OCI-LY7 (cell line): ENCODE measurements at regions not wholly inside any gene's neighbourhood (a gene's known extent, or its start where the extent isn't known, plus 50 kb on each side); places are given as distances from the start of the nearest gene placed in this dataset.

ENCODE experiments used
- BruUV-seq: library from RNA; stranded (reverse); fragments of 400-500 nt; replicated peaks from 2 replicates; lab custom pipeline; 2021; lab: Mats Ljungman, UMichigan
- CTCF ChIA-PET: fragments of 300-600 bp; sonication (Branson Sonifier 250); formaldehyde crosslinking; loops from one replicate; lab custom pipeline; 2022; ENCODE audit warnings: antibody characterized with exemption; ENCODE audit not compliant: unreplicated experiment; lab: Charles Lee
- POLR2A ChIA-PET: fragments of 300-600 bp; sonication (Branson Sonifier 250); formaldehyde crosslinking; loops from one replicate; lab custom pipeline; 2022; ENCODE audit warnings: antibody characterized with exemption; lab: Charles Lee
- DNase-seq: peaks from one replicate; pipeline ENCODE4 v3.0.0-alpha.2; 2015; ENCODE audit warnings: low spot score
- H2AFZ ChIP-seq: fragments of 200-600 bp; sonication (generic), shearing (Covaris generic); 2 replicates; pipeline ENCODE4 v1.6.1; 2014; ENCODE audit warnings: mild to moderate bottlenecking, antibody characterized with exemption, low read length, moderate library complexity
- H3K27ac ChIP-seq: fragments of 200-600 bp; sonication (generic); 2 replicates; pipeline ENCODE4 v1.5.1; 2014; ENCODE audit warnings: mixed run types, low read depth, mild to moderate bottlenecking, moderate library complexity, low read length, inconsistent platforms; ENCODE audit not compliant: poor library complexity, severe bottlenecking
- H3K36me3 ChIP-seq: fragments of 200-600 bp; sonication (generic); 2 replicates; pipeline ENCODE4 v1.6.1; 2014; ENCODE audit warnings: mild to moderate bottlenecking, antibody characterized with exemption, low read length, moderate library complexity, mixed read lengths; ENCODE audit not compliant: insufficient read depth
- H3K4me1 ChIP-seq: fragments of 200-600 bp; sonication (generic); 2 replicates; pipeline ENCODE4 v1.5.1; 2014; ENCODE audit warnings: mild to moderate bottlenecking, low read length; ENCODE audit not compliant: insufficient read depth, poor library complexity, severe bottlenecking
- H3K4me2 ChIP-seq: fragments of 200-600 bp; sonication (generic); 2 replicates; pipeline ENCODE4 v1.6.1; 2014; ENCODE audit warnings: mild to moderate bottlenecking, low read length
- H3K4me3 ChIP-seq: fragments of 200-600 bp; sonication (generic); 2 replicates; pipeline ENCODE4 v1.5.1; 2014; ENCODE audit warnings: mild to moderate bottlenecking, low read depth, low read length; ENCODE audit not compliant: poor library complexity, severe bottlenecking
- H3K79me2 ChIP-seq: fragments of 200-600 bp; sonication (generic); 2 replicates; pipeline ENCODE4 v1.6.1; 2016; ENCODE audit warnings: low read depth, mild to moderate bottlenecking, low read length, moderate library complexity, mixed read lengths; ENCODE audit not compliant: insufficient read depth
- H3K9me2 ChIP-seq: fragments of 200-600 bp; sonication (generic); 2 replicates; pipeline ENCODE4 v1.6.1; 2016; ENCODE audit warnings: mild to moderate bottlenecking, low read length, mixed read lengths; ENCODE audit not compliant: insufficient read depth
- H3K9me3 ChIP-seq: fragments of 200-600 bp; sonication (generic); 2 replicates; pipeline ENCODE4 v1.6.1; 2014; ENCODE audit warnings: mild to moderate bottlenecking, mixed run types, low read length, mixed read lengths
- H4K20me1 ChIP-seq: fragments of 200-600 bp; sonication (generic); 2 replicates; pipeline ENCODE4 v1.6.1; 2014; ENCODE audit warnings: mild to moderate bottlenecking, antibody characterized with exemption, low read length, moderate library complexity, mixed read lengths; ENCODE audit not compliant: insufficient read depth
- CTCF ChIP-seq: fragments of 200-600 bp; sonication (generic); conservative IDR thresholded peaks from 2 replicates; pipeline ENCODE4 v1.5.1; 2014; ENCODE audit warnings: mild to moderate bottlenecking, antibody characterized with exemption, low read length, moderate library complexity, mixed read lengths
- EZH2phosphoT487 ChIP-seq: fragments of 200-600 bp; sonication (generic); IDR thresholded peaks from 2 replicates; pipeline ENCODE4 v1.6.1; 2018; ENCODE audit warnings: low read depth, borderline replicate concordance, mild to moderate bottlenecking, mixed run types, antibody characterized with exemption, low read length, moderate library complexity, mixed read lengths
- intact Hi-C: fragments of 100-400 bp; cut with micrococcal nuclease; formaldehyde crosslinking; loops from one replicate; pipeline ENCODE4 v1.10.0; 2022; ENCODE audit not compliant: unreplicated experiment

- Histone ChIP-seq H3K9me2 (no peaks in the 10 kb centered on the region), H3K4me2 (no peak overlapping the region), H3K79me2 (no peaks in the 10 kb centered on the region), H3K4me3 (no peak overlapping the region), H3K4me1 (no peaks in the 10 kb centered on the region), H3K36me3 (no peaks in the 10 kb centered on the region), H2AFZ (no peak overlapping the region), H4K20me1 (no peaks in the 10 kb centered on the region), H3K9me3 (no peaks in the 10 kb centered on the region), H3K27ac (no peak overlapping the region)
- ChIA-PET CTCF (no interaction called here), POLR2A (interaction anchor here (0.7 kb wide), 1 partner anchor 35 kb away, joined by 3 read pairs; no protein-coding TSS in a partner anchor)
- intact Hi-C loops, result no loop called here
- no peak for DNase-seq
- TF ChIP-seq EZH2phosphoT487, result no peak
- no peak for TF ChIP-seq CTCF
- BruUV-seq, result no TSS peak
These were observed 636.1 kb downstream of the TMTC2 start for GRCh38 chr12:83322809-83323208.

GRCh38 chr12:83321971-83322370 is 635.3 kb downstream of the TMTC2 start:
- H2AFZ ChIP-seq, result no peak overlapping the region
- no peaks in the 10 kb centered on the region for H4K20me1 ChIP-seq
- H3K9me3 ChIP-seq, result no peaks in the 10 kb centered on the region
- intact Hi-C loops, result no loop called here
- no peak overlapping the region for H3K4me3 ChIP-seq
- H3K4me2 ChIP-seq, result no peak overlapping the region
- H3K9me2 ChIP-seq, result no peaks in the 10 kb centered on the region
- ChIA-PET CTCF (no interaction called here), POLR2A (interaction anchor here (1.0 kb wide), 1 partner anchor 18 kb away, joined by 3 read pairs; no protein-coding TSS in a partner anchor)
- no peaks in the 10 kb centered on the region for H3K4me1 ChIP-seq
- H3K27ac ChIP-seq, result no peak overlapping the region
- no peaks in the 10 kb centered on the region for H3K36me3 ChIP-seq
- no TSS peak for BruUV-seq
- no peak for TF ChIP-seq CTCF
- TF ChIP-seq EZH2phosphoT487, result no peak
- no peak for DNase-seq
- no peaks in the 10 kb centered on the region for H3K79me2 ChIP-seq

- Histone ChIP-seq H4K20me1 (no peaks in the 10 kb centered on the region), H3K4me2 (no peak overlapping the region), H3K36me3 (no peaks in the 10 kb centered on the region), H2AFZ (no peak overlapping the region), H3K9me3 (no peaks in the 10 kb centered on the region), H3K9me2 (no peaks in the 10 kb centered on the region), H3K79me2 (no peaks in the 10 kb centered on the region), H3K4me3 (no peak overlapping the region), H3K4me1 (no peaks in the 10 kb centered on the region), H3K27ac (no peak overlapping the region)
- POLR2A ChIA-PET, result interaction anchor here (0.6 to 0.7 kb wide), 2 partner anchors 22 to 23 kb away, joined by 3 to 5 read pairs; no protein-coding TSS in a partner anchor
- CTCF ChIA-PET, result no interaction called here
- BruUV-seq, result no TSS peak
- no peak for DNase-seq
- TF ChIP-seq CTCF, result no peak
- no peak for TF ChIP-seq EZH2phosphoT487
- intact Hi-C loops, result no loop called here
These were observed 633.6 kb downstream of the TMTC2 start for GRCh38 chr12:83320350-83320749.
